Bone marrow (tissue), 2 donors: ENCODE measurements at regions not wholly inside any gene's neighbourhood (a gene's known extent, or its start where the extent isn't known, plus 50 kb on each side); places are given as distances from the start of the nearest gene placed in this dataset.

ENCODE experiments used
- DNase-seq, 2 donors: peaks; one replicate each; lab custom pipeline; 2025; lab: John Stamatoyannopoulos, UW

DNA sequence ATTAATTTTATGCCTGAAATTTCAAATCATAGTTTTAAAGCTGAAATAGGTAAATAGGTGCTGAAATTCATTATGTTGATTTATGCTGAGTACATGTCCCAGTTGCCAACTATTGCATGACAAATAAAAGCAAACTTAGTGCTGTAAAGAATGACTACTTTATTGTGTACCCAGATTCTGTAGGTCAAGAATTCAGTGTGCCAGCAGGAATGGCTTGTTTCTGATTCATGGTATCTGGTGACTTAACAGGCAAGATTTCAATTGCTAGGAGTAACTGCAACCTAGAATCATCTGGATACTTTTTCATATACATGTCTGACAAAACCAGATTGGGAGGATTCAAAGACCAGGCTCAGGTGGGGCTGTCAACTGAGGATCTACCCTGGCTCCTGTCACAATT, 678.4 kb upstream of the ADAMTS5 start:
- no peak for DNase-seq

DNA sequence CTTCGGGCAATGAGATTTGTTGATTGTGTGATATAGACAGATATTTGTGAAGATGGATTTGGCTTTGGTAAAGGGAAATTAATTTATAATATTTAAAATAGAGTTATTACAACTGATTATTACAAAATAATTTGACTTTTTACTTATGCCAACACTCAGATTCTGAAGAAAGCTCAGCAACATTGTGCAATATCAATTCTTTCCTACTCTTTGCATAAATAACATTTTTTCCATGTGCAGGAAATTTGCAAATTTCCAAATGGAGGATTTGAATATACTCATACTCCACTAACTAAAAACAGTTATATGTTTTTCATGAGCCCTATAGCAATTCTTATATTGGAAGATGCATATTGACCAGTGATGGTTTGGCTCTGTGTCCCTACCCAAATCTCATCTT, 676.4 kb upstream of the ADAMTS5 start:
- DNase-seq, result no peak

DNA sequence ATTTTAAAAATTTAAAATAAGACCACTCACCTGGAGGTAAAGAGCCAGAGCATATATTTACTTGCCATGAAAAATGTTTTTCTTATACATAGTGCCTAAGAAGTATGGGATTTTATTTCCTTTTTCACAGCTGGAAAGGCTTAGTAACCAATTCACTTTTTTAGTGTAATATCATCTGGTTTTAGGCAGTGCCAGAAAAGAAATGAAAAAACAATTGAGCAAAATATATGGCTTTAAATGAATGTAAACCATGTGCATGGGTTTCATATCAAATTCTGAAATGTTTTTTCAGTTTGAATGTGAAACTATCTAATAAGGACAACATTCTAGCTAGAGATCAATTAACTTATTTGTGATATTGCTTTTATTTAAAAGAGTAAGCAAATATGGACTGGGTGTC, 672.4 kb upstream of the ADAMTS5 start:
- no peak for DNase-seq

DNA sequence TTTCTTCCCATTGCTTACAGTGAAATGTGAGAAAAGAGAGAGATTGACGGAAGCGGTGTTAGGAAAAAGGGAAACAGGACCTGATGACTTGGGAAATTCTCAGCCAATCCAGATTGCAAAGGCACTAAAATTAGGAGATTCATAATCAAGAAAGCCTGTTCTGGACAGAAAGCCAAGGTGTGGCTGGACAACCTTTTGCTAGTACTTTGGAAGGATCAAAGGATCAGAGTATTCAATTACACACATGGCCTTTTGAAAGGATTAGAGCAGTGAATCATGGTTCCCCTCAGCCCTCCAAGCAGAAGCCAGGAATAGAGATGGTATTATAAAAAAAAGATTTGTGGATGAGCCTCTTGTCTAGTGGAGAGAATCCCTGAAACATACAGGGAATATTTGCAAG, 669.8 kb upstream of the ADAMTS5 start:
- DNase-seq, result no peak

DNA sequence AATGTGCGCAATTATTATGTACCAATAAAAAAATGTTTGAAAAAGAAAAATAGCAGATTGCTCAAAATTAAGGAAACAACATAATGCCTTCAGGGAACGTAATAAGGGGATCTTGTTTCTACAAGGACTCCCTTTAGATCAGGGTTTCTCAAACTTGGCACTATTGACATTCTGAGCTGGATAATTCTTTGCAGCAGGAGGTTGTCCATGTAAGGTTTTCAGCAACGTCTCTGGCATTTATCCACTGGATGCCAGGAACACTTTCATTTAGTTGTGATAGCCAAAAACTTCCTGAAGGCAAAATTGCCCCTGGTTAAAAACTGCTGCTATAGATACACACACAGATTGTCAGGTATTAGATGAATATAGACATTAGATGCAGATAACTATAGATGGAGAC, 666.7 kb upstream of the ADAMTS5 start:
- DNase-seq, result no peak

DNA sequence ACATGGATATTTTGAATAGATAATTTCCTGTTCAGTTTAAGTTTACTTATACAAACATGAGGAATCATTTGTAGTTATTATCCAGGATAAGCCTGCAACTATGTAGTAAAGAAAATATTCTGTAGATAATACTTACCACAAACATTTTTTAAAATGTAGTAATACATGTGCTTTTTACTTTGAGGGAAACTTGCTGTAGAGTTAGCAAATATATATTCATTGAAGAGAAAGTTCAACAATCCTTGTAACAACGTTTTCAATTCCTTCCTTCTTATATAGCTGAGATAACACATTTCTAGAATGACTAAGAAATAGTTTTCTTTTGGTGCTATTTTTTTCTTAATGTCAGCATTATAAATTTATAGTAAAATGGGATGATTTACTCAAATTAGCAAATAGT, 664.6 kb upstream of the ADAMTS5 start:
- DNase-seq, result no peak

DNA sequence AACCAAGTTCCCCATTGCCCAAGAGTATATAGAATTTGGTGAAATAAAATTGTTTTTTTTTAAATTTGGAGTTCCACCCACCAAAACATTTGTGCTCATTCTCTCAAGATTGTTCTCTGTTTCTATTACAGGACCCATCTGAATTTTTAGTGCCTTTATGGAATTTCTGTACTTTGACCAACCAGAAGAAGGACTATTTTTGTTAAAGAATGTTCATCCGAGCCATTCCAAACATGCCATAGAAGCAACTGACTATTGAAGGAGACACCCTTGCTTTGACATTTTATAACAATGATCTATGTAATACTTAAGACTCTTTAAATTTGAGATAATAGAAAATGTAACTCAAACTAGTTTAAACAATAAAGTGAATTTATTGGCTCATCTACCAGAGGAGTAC, 655.7 kb upstream of the ADAMTS5 start:
- no peak for DNase-seq

DNA sequence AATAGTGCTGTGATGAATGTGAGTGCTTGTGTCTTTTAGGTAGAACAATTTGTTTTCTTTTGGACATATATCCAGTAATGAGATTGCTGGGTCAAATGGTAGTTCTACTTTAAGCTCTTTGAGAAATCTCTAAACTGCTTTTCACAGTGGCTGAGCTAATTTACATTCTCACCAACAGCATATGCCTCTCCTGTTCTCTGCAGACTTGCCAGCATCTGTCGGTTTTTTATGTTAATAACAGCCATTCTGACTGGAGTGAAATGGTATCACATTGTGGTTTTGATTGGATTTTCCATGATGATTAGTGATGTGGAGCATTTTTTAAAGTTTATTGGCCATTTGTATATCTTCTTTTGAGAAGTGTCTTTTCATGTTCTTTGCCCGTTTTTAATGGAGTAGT, 647.3 kb upstream of the ADAMTS5 start:
- no peak for DNase-seq

DNA sequence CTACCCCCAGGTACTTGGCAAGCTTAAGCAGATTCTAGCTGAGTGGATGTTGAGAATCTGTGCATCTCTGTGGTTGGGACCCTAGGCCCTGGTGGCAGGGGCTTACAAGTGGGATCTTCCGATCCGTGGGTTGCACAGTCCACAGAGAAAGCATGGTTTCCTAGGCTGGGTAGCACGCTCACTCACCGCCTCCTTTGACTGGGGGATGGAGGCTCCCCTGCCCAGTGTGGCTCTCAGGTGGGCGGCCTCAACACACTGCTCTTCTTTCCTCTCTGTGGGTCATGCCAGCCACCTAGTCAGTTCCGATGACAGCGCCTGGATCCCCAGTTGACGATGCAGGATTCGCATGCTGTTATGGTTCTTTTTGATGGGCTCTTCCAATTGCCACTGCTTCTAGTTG, 639.5 kb upstream of the ADAMTS5 start:
- DNase-seq, result no peak

DNA sequence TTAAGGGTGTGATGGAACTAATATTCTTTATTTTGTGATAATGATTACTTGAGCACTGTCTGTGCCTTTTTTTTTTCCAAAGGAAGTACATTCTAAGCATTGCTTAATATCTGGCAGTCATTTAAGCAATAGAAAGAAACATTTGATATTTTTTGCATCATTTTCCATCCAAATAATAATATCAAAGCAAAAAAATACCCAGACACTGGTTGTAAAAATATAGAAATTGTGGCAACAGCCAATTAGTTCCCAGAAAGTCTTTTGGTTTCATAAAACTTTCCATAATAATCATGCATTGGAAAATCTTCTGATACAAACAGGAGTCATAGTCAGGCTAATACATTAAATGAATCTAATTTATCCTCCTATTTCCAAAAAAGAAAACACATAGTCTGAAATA, 629.3 kb upstream of the ADAMTS5 start:
- DNase-seq, result no peak

DNA sequence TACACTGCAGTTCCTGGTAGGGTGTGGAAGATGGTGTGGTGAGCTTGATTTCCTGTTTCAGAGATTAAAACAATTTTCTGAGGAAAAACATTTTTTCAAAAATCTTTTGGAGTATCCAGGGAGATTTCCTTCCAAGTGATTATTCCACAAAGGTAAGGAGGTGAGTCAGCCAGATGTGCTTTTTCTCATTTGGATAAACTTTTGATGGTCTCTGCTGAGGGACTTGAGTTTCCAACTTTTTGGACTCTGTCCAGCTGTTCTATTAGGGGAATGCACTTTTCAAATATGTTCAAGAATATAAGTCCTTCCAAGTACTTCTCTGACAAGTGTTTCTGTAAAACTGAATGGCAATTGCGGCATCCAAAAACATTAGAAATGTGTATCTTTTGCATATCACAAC, 628.8 kb upstream of the ADAMTS5 start:
- DNase-seq, result no peak

DNA sequence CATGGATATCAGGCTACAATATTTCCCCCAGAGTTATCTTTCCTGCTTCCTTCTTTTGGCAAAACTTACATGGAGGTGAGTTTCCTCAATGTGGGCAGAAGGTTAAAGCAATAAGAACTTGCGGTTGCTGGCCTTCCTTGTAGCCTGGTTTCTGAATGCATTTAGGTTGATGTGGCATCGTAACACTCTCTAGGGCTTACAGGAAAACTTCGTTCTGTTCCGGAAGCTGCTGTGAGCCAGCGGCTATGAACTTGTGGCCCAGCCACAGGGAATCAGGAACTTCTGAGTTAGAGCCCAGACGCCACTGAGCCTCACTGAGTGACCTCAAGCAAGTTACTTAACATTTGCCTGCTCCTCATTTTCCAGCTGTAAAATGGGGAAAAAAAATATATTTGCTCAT, 623.4 kb upstream of the ADAMTS5 start:
- DNase-seq, result no peak

DNA sequence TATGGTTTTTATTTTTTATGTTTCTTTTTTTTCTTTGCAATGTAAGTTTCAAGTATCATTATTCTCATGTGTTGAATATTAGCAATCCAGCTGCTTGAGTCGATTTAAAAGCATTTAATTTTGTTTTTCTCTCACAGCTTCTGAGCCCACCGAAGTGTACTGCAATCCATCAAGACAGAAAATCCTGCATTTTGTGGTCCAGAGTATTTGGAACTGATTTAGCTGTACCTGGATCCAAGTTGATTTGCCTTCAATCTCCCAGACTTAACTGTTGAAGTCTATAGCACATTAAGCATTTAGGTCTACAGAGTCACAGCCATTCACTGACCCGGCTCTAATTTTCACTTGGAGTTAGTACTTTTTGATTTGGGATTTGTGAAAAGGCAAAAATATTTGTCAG, 622.9 kb upstream of the ADAMTS5 start:
- no peak for DNase-seq

DNA sequence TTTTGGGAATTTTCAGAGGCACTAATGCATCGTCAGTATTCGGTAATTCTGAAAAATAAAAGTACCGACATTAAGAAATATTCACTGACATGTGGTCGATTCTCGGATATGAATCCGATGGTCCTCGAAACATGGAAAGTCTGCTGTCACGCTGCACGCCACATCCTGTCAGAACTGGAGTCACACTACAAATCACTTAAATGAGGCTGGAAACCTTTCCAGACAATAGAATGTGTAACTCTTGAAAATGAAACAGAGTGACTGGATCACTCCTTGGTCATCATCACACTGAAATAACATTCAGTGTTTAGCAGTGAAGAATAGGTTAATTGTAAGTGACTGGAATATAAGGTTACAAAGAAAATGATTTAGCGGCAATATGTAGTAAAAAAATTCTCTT, 620.1 kb upstream of the ADAMTS5 start:
- DNase-seq, result no peak

DNA sequence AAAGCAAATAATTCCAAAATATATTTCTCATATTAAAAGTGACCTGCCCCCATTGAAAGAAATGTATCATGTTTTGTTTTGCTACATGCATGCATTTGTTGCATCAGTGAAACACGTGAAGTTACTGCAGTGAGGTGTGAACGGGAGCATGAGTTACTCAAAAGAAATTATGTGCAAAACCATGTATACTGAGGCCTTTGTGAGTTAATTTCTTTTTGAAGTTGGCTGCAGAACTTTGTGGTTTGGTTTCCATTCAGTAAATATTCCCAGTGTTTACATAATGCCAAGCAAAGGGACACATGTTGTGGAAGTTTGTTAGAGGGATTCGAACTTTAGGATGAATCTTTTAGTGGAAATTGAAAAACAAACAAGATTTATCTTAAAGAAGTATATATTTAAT, 619.4 kb upstream of the ADAMTS5 start:
- DNase-seq, result no peak

DNA sequence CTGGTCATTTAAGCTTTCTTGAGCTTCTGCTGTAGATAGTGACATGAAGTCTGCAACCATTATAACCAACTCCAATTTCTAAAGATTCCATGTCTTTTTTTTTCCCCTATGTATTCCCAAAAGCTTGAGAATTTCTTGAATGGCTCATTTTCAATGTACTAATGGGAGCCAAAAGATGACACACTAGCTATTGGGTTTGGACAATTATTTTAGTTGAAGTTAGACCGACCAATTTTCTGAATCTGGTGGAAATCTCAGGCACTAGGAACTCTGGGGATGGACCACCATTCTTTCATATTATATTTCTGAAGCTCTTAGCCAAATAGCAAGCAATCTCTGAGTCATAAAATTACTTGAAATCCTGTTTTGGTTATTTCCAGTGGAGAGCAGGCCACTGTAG, 617.4 kb upstream of the ADAMTS5 start:
- DNase-seq, result no peak

DNA sequence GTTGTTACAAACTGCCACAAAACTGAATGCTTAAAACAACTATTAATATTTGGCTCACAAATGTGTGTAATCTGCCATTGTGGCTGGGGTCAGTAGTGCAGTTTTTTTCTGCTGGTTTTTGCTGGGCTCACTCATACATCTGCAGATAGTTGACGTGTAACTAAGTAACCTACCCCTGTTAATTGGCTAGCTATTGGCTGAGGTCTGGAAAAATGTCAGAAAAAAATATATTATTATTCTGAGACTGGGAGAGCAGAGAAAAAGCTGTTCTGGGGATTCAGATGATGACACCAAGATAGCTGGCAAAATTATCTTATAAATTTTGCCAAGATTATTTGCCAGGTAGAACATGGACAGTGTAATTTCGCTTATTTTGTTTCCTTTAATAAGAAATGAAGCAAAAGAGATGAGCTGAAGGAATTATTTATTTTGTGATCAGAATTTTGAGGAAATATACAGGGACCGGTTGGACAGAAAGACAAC, 616.1 kb upstream of the ADAMTS5 start:
- DNase-seq, result no peak

DNA sequence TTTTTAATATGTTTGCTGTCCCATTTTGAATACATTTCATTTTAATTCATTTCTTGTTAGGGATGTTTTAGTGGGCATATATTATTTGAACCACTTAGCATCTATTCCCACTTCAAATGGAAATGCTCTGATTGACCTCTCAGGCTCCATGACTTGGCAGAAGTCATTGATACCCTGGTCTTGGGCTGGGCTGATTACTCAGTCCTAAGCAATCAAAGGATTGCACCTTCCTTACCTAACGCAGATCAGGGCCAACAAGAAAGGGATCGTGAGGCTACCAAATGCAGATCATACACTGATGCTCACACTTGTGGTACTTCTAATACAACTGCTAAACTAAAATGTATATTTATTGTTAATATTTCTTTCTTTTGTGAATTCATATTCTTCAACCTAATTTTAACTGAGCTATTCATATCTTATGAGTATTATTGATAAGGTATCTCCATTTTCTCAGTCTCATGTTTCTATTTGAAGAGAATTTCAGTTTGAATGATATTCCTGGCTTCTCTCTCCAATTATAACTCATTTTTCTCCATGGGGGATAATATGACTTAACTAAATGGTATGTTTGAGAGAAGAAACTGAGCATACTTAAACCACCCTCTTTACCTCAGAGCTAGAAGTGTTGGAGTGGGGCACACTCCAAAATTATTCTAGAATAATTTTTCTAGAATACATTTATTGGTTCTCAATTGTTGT, 615.5 kb upstream of the ADAMTS5 start:
- DNase-seq, result no peak

DNA sequence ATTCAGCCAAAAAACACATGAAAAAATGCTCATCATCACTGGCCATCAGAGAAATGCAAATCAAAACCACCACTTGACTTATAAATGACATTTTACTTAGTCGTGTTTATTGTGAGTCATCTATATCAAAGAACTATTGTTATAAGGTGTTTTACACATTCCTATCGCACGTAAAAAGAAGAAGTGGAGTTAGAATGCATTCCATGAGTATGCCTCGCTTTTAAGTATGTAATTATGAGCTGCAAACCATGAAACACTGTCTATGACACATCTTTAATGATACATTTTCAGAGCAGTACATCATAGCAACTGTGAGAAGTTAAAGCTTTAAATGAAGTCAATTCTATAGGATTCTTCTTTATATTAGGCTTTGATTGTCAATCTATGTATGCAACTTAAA, 614.3 kb upstream of the ADAMTS5 start:
- no peak for DNase-seq

DNA sequence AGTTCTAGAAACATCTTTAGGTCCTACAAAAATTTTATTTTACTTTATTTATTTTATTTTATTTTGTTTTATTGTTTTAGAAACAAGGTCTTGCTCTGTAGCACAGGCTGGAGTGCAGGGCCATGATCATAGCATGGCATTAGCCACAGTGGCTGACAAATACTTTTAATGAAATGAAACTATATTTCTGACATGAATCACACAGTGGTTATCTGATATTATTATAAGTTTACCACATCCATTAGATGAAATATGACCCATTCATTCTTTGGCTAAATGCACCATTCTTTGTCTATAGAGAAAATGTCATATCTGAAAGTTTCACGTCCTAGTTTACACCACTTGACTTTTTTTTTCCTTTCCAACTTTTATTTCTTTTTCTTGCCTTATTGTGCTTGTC, 613.4 kb upstream of the ADAMTS5 start:
- no peak for DNase-seq

DNA sequence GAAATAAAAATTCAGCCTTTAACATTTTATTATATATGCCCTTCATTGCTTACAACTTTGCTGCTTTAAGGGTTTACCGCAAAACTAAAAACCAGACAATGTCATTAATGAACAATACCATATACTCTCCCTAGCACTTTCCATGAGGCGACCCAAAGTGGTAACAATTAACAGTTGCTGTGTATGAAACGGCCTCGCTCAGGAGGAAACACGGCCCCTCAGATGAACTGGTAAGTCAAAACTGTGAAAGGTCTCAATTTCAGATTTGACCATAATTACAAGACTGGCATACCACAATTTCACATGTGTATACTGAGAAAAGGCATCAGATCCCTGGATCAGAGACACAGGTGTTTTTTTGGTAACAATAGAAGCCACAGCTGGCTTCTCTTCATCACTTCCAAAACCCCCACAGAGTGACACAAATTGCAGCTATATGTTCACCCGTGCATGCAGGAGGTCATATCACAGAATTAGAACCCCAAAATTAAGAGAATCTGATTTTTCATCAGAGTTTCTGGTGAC, 611.9 kb upstream of the ADAMTS5 start:
- no peak for DNase-seq

DNA sequence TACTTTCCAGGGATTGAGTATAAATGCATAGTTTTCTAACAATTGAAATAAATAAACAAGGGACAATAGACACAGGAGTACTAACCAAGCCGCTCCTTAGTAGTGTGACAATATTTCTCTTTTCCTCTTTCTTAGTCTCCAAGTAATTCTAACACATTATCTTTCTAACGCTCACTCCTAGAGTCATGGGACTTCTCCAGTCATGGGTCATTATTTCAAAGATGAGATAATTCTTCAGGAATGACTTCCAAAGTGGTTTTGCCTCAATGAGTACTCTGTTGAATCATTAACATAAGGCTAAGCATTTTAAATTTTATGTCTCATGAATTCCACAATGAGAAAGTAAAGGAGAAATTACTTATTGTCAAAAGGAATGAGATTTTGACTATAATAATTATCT, 605.8 kb upstream of the ADAMTS5 start:
- DNase-seq, result no peak

DNA sequence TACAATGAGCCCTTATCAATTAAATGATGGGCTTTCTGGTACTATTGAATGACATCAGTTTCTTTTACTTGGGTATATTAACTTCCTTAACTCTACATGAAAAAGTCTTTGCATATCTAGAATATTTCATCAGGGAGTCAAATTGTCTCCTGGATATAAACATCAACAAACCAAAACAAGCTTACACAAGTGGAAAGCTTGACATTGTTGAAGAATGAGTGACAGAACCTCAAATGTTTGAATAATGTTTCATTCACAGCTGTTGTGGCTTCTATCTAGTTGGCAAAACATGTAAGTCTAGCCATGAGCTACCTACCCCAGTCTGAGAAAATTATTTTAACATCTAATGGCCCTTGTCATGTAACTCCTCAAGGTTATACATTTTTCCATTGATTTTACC, 604.8 kb upstream of the ADAMTS5 start:
- DNase-seq, result no peak

DNA sequence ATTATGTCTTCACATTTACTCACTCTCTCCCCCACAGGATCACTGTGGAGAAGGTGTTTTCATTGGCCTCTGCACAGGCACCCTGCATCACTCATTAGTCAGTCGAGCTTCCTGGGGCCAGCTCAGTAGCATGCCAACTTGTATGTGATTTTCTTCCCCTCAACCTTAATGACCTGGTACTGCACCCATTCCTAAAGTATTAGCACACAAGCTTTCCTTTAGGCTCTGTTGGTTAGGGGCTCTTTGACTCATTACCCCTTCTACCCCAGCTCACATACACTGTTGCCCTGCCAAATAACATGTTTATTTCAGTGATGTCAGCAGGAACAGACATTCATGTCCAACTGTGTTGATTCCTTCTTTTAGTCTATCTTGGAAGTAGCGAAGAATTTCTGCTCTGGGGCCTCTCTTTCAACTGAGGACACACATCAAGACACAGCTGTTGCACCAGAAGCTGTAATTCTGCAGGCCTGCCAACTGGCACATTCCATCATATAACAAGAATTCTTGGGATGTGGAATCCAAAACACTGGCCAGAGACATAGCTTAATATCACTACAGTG, 603.5 kb upstream of the ADAMTS5 start:
- DNase-seq, result no peak
